Fibroblast of lung (primary cell): ENCODE measurements at regions not wholly inside any gene's neighbourhood (a gene's known extent, or its start where the extent isn't known, plus 50 kb on each side); places are given as distances from the start of the nearest gene placed in this dataset.

ENCODE experiments used
- DNase-seq, 2 donors: peaks; one replicate each; pipeline versions ENCODE4 v3.0.0 to v3.0.0-alpha.2; 2010; ENCODE audit warnings: low read depth in 2 of 2
- H2AFZ ChIP-seq: 2 replicates; pipeline ENCODE4 v1.5.1; 2012; ENCODE audit warnings: low read length, control low read depth, inconsistent platforms
- H3K27ac ChIP-seq: 2 replicates; pipeline ENCODE4 v1.5.1; 2011; ENCODE audit warnings: low read length, control low read depth; ENCODE audit not compliant: insufficient read depth
- H3K27me3 ChIP-seq: 2 replicates; pipeline ENCODE4 v1.5.1; 2011; ENCODE audit warnings: mild to moderate bottlenecking, low read length; ENCODE audit not compliant: control insufficient read depth, insufficient read depth
- H3K36me3 ChIP-seq: 2 replicates; pipeline ENCODE4 v1.5.1; 2011; ENCODE audit warnings: low read length; ENCODE audit not compliant: control insufficient read depth, insufficient read depth
- H3K4me1 ChIP-seq: 2 replicates; pipeline ENCODE4 v1.5.1; 2011; ENCODE audit warnings: low read length; ENCODE audit not compliant: control insufficient read depth, insufficient read depth; ENCODE audit errors: extremely low read depth
- H3K4me2 ChIP-seq: 2 replicates; pipeline ENCODE4 v1.5.1; 2011; ENCODE audit warnings: low read length, control low read depth; ENCODE audit not compliant: insufficient read depth; ENCODE audit errors: extremely low read depth
- H3K4me3 ChIP-seq, 4 experiments: fragments of 200-600 bp in 1 of 4; sonication (generic) in 1 of 4; replicated peaks in 1 of 4; 2 replicates each; pipeline ENCODE4 v1.5.1; 2011 to 2016; ENCODE audit warnings: low read length in 4 of 4, low read depth in 3 of 4, mild to moderate bottlenecking in 3 of 4, control low read depth in 2 of 4, inconsistent platforms in 1 of 4, mixed read lengths in 1 of 4; ENCODE audit not compliant: insufficient read depth in 1 of 4; ENCODE audit errors: control extremely low read depth in 1 of 4
- H3K79me2 ChIP-seq: 2 replicates; pipeline ENCODE4 v1.5.1; 2012; ENCODE audit warnings: mild to moderate bottlenecking, low read length, inconsistent platforms; ENCODE audit not compliant: control insufficient read depth, insufficient read depth
- H3K9ac ChIP-seq: 2 replicates; pipeline ENCODE4 v1.5.1; 2011; ENCODE audit warnings: mild to moderate bottlenecking, low read length, control low read depth; ENCODE audit not compliant: insufficient read depth
- H3K9me3 ChIP-seq: 2 replicates; pipeline ENCODE4 v1.5.1; 2012; ENCODE audit warnings: low read depth, low read length; ENCODE audit not compliant: control insufficient read depth, insufficient read depth
- H4K20me1 ChIP-seq: 2 replicates; pipeline ENCODE4 v1.5.1; 2011; ENCODE audit warnings: low read length; ENCODE audit not compliant: control insufficient read depth, insufficient read depth; ENCODE audit errors: extremely low read depth
- EZH2 ChIP-seq: IDR thresholded peaks from 2 replicates; pipeline ENCODE4 v1.5.1; 2012; ENCODE audit warnings: low read length, control low read depth, mild to moderate bottlenecking; ENCODE audit errors: missing control alignments
- TF ChIP-seq, protein P1 (sequence below), 2 donors: IDR thresholded peaks in 1 of 2; conservative IDR thresholded peaks in 1 of 2; 1 replicate in 1 of 2; 2 replicates in 1 of 2; pipeline ENCODE4 v1.5.1; 2011 to 2012; ENCODE audit warnings: low read length in 2 of 2, control low read depth in 1 of 2, inconsistent platforms in 1 of 2, low read depth in 1 of 2, mild to moderate bottlenecking in 1 of 2

DNA sequence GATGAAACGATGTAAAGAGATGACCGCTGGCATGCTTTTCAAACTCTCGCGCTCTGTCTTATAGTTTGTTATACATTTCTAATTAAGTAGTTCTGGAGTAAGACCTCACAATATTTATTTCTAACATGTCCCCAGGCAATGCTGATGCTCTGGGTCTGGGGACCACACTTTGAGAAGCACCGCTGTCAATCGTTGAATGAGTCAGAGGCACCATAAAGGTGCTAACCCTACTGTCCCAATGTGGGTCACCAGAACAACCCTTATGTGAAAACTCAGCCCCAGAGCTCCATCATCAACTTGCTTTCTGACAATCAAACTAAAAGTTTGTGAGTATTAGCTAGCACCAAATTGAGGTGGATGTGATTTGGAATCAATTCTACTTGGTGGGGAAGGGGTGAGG, 284.1 kb upstream of the PRKCQ start:
- TF ChIP-seq EZH2: no peak
- TF ChIP-seq, protein P1, sequence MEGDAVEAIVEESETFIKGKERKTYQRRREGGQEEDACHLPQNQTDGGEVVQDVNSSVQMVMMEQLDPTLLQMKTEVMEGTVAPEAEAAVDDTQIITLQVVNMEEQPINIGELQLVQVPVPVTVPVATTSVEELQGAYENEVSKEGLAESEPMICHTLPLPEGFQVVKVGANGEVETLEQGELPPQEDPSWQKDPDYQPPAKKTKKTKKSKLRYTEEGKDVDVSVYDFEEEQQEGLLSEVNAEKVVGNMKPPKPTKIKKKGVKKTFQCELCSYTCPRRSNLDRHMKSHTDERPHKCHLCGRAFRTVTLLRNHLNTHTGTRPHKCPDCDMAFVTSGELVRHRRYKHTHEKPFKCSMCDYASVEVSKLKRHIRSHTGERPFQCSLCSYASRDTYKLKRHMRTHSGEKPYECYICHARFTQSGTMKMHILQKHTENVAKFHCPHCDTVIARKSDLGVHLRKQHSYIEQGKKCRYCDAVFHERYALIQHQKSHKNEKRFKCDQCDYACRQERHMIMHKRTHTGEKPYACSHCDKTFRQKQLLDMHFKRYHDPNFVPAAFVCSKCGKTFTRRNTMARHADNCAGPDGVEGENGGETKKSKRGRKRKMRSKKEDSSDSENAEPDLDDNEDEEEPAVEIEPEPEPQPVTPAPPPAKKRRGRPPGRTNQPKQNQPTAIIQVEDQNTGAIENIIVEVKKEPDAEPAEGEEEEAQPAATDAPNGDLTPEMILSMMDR (conservative IDR thresholded peaks at IDR 0.05 in 1 of 2, IDR thresholded peaks at IDR 0.05 in 1 of 2; ENCODE audit: low read depth in 1 of 2, low read length in 2 of 2): no peak
- Histone ChIP-seq H3K9ac (no peak overlapping the region), H2AFZ (no peak overlapping the region), H3K27me3 (no peaks in the 10 kb centered on the region), H3K4me2 (no peak overlapping the region), H4K20me1 (no peaks in the 10 kb centered on the region), H3K36me3 (no peaks in the 10 kb centered on the region), H3K27ac (no peak overlapping the region), H3K9me3 (no peaks in the 10 kb centered on the region), H3K4me3 (no peak overlapping the region), H3K79me2 (no peaks in the 10 kb centered on the region), H3K4me1 (no peaks in the 10 kb centered on the region)
- no peak for DNase-seq

- no peaks in the 10 kb centered on the region for H3K4me1 ChIP-seq
- no peaks in the 10 kb centered on the region for H3K9me3 ChIP-seq
- H3K4me3 ChIP-seq: no peak overlapping the region
- H3K79me2 ChIP-seq: no peaks in the 10 kb centered on the region
- TF ChIP-seq EZH2: no peak
- TF ChIP-seq, protein P1 (conservative IDR thresholded peaks at IDR 0.05 in 1 of 2, IDR thresholded peaks at IDR 0.05 in 1 of 2; ENCODE audit: low read depth in 1 of 2, low read length in 2 of 2): no peak
- no peaks in the 10 kb centered on the region for H3K27me3 ChIP-seq
- H3K4me2 ChIP-seq: no peak overlapping the region
- H3K36me3 ChIP-seq: no peaks in the 10 kb centered on the region
- no peak overlapping the region for H2AFZ ChIP-seq
- no peaks in the 10 kb centered on the region for H4K20me1 ChIP-seq
- H3K9ac ChIP-seq: no peak overlapping the region
- no peak for DNase-seq
- no peak overlapping the region for H3K27ac ChIP-seq
These were observed 283.3 kb upstream of the PRKCQ start for GRCh38 chr10:6863381-6863780.

- Histone ChIP-seq H3K4me1 (no peaks in the 10 kb centered on the region), H3K27ac (no peak overlapping the region), H3K36me3 (no peaks in the 10 kb centered on the region), H3K4me3 (no peak overlapping the region), H2AFZ (no peak overlapping the region), H3K79me2 (no peaks in the 10 kb centered on the region), H3K9me3 (no peaks in the 10 kb centered on the region), H3K9ac (no peak overlapping the region), H3K27me3 (no peaks in the 10 kb centered on the region), H3K4me2 (no peak overlapping the region), H4K20me1 (no peaks in the 10 kb centered on the region)
- DNase-seq: no peak
- TF ChIP-seq, protein P1 (conservative IDR thresholded peaks at IDR 0.05 in 1 of 2, IDR thresholded peaks at IDR 0.05 in 1 of 2; ENCODE audit: low read depth in 1 of 2, low read length in 2 of 2): no peak
- TF ChIP-seq EZH2: no peak
These were observed 270.4 kb upstream of the PRKCQ start for GRCh38 chr10:6850452-6850851.
